SK-N-SH treated with all-trans-retinoic acid at 6 μM for 48 hours (cell line): ENCODE measurements at regions not wholly inside any gene's neighbourhood (a gene's known extent, or its start where the extent isn't known, plus 50 kb on each side); places are given as distances from the start of the nearest gene placed in this dataset.

Experiments used
- ATAC-seq: fragments of 200-7000 bp; cut with Tn5 transposase; 3 replicates; pipeline ENCODE4 v1.9.1; 2020; ENCODE audit warnings: mild to moderate bottlenecking, moderate library complexity
- ARNTL ChIP-seq: fragments of 450-650 bp; formaldehyde crosslinking; IDR thresholded peaks from 2 replicates; pipeline ENCODE4 v1.5.0; 2020; ENCODE audit warnings: low read depth, mild to moderate bottlenecking, moderate library complexity, borderline replicate concordance
- BACH2 ChIP-seq: fragments of 250-450 bp; sonication (Bioruptor Pico); IDR thresholded peaks from 2 replicates; pipeline ENCODE4 v1.9.0; 2021; ENCODE audit warnings: mild to moderate bottlenecking, borderline replicate concordance
- CREB5 ChIP-seq: fragments of 250-450 bp; sonication (Bioruptor Pico); IDR thresholded peaks from 2 replicates; pipeline ENCODE4 v1.5.1; 2020; ENCODE audit warnings: low read depth, mild to moderate bottlenecking, moderate library complexity
- CSDC2 ChIP-seq: fragments of 250-450 bp; sonication (Bioruptor Pico); IDR thresholded peaks from 2 replicates; pipeline ENCODE4 v1.5.0; 2020; ENCODE audit warnings: mild to moderate bottlenecking, moderate library complexity
- CSRNP3 ChIP-seq: fragments of 250-450 bp; sonication (Bioruptor Pico); IDR thresholded peaks from 2 replicates; pipeline ENCODE4 v1.5.1; 2021; ENCODE audit warnings: mild to moderate bottlenecking, moderate library complexity
- ESRRG ChIP-seq: fragments of 250-450 bp; sonication (Bioruptor Pico); IDR thresholded peaks from 2 replicates; pipeline ENCODE4 v1.6.1; 2021; ENCODE audit warnings: mild to moderate bottlenecking
- OSR1 ChIP-seq: fragments of 250-450 bp; sonication (Bioruptor Pico); IDR thresholded peaks from 2 replicates; pipeline ENCODE4 v1.8.0; 2022; ENCODE audit warnings: moderate library complexity, mild to moderate bottlenecking, inconsistent platforms
- PATZ1 ChIP-seq: fragments of 250-450 bp; sonication (Bioruptor Pico); IDR thresholded peaks from 2 replicates; pipeline ENCODE4 v1.8.0; 2020; ENCODE audit warnings: mild to moderate bottlenecking, moderate library complexity, borderline replicate concordance
- POU6F1 ChIP-seq: fragments of 250-450 bp; sonication (Bioruptor Pico); IDR thresholded peaks from 2 replicates; pipeline ENCODE4 v1.8.0; 2021; ENCODE audit warnings: low read depth, mild to moderate bottlenecking, moderate library complexity, borderline replicate concordance
- PPARA ChIP-seq: fragments of 250-450 bp; sonication (Bioruptor Pico); IDR thresholded peaks from 2 replicates; pipeline ENCODE4 v1.5.0; 2020; ENCODE audit warnings: mild to moderate bottlenecking, borderline replicate concordance
- RARB ChIP-seq: fragments of 250-450 bp; sonication (Bioruptor Pico); IDR thresholded peaks from 2 replicates; pipeline ENCODE4 v1.8.0; 2021; ENCODE audit warnings: mild to moderate bottlenecking, moderate library complexity
- SNAI2 ChIP-seq: fragments of 250-450 bp; sonication (Bioruptor Pico); IDR thresholded peaks from 2 replicates; pipeline ENCODE4 v1.5.0; 2020; ENCODE audit warnings: mild to moderate bottlenecking, moderate library complexity
- TCF4 ChIP-seq: fragments of 250-450 bp; sonication (Bioruptor Pico); IDR thresholded peaks from 2 replicates; pipeline ENCODE4 v1.8.0; 2021; ENCODE audit warnings: mild to moderate bottlenecking, moderate library complexity, borderline replicate concordance
- TOX ChIP-seq: fragments of 250-450 bp; sonication (Bioruptor Pico); IDR thresholded peaks from 2 replicates; pipeline ENCODE4 v1.8.0; 2021; ENCODE audit warnings: mild to moderate bottlenecking, moderate library complexity, borderline replicate concordance
- ZC3H10 ChIP-seq: fragments of 250-450 bp; sonication (Bioruptor Pico); IDR thresholded peaks from 2 replicates; pipeline ENCODE4 v1.5.1; 2021; ENCODE audit warnings: mild to moderate bottlenecking, moderate library complexity
- ZFP3 ChIP-seq: fragments of 250-450 bp; sonication (Bioruptor Pico); IDR thresholded peaks from 2 replicates; pipeline ENCODE4 v1.5.0; 2020; ENCODE audit warnings: mild to moderate bottlenecking, moderate library complexity
- ZNF565 ChIP-seq: fragments of 450-650 bp; formaldehyde crosslinking; conservative IDR thresholded peaks from 2 replicates; pipeline ENCODE4 v1.5.0; 2020; ENCODE audit warnings: low read depth, mild to moderate bottlenecking, moderate library complexity
- ZNF70 ChIP-seq: fragments of 450-650 bp; formaldehyde crosslinking; IDR thresholded peaks from 2 replicates; pipeline ENCODE4 v1.5.0; 2020; ENCODE audit warnings: mild to moderate bottlenecking, moderate library complexity
- ZNF8 ChIP-seq: fragments of 450-650 bp; formaldehyde crosslinking; IDR thresholded peaks from 2 replicates; pipeline ENCODE4 v1.5.0; 2020; ENCODE audit warnings: mild to moderate bottlenecking, moderate library complexity
- TF ChIP-seq, protein P1 (sequence below): fragments of 250-450 bp; sonication (Bioruptor Pico); IDR thresholded peaks from 2 replicates; pipeline ENCODE4 v1.5.0; 2020; ENCODE audit warnings: mild to moderate bottlenecking, moderate library complexity

GRCh38 chr6:117174835-117175360 lies 90.5 kb upstream of the VGLL2 start:
- TF ChIP-seq ZNF70 (CRISPR knock-in tag), result no peak
- TF ChIP-seq RARB (CRISPR knock-in tag), result no peak
- no peak for TF ChIP-seq TCF4 (CRISPR knock-in tag)
- TF ChIP-seq ZNF565 (CRISPR knock-in tag), result no peak
- TF ChIP-seq POU6F1 (CRISPR knock-in tag), result no peak
- ATAC-seq, result no peak

DNA sequence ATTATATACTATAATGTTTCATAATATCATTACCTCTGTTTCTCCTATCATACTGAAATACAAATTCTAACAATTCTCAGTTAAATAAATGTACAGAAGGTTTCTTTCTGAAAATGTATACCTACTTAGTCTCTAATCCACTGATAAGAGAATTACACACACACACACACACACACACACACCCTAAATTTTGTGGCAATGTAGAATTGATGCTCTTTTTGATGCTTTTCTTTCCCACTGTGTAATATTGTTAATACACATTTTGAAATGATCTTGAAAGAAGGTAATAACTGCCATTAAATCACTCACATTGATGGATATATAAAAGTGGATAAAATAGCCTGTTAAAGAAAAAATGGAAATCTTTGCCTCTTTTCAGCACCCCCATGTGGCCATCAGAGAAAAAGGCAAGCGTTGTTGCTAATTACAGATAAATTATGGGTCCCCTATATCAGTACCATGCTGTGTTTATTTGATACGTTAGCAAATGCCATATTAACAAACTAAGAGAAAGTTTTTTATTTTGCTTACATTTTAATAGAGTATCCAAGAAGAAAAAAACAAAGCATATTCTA lies 76.6 kb upstream of the VGLL2 start:
- 0 out of 3 replicates have a peak, but pooled peaks have one; percentile 33 for ATAC-seq
- TF ChIP-seq CSRNP3 (CRISPR knock-in tag) (no peak), CSDC2 (CRISPR knock-in tag) (no peak), TOX (CRISPR knock-in tag) (no peak), PPARA (CRISPR knock-in tag) (no peak), ARNTL (CRISPR knock-in tag) (no peak), RARB (CRISPR knock-in tag) (no peak), ZNF70 (CRISPR knock-in tag) (no peak), BACH2 (CRISPR knock-in tag) (no peak), PATZ1 (no peak), ZNF8 (CRISPR knock-in tag) (no peak), CREB5 (CRISPR knock-in tag) (no peak), TCF4 (CRISPR knock-in tag) (no peak), ESRRG (CRISPR knock-in tag) (no peak), OSR1 (CRISPR knock-in tag) (no peak), SNAI2 (no peak), ZC3H10 (CRISPR knock-in tag) (no peak), ZFP3 (CRISPR knock-in tag) (no peak), POU6F1 (CRISPR knock-in tag) (no peak), ZNF565 (CRISPR knock-in tag) (no peak)
- TF ChIP-seq, protein P1, sequence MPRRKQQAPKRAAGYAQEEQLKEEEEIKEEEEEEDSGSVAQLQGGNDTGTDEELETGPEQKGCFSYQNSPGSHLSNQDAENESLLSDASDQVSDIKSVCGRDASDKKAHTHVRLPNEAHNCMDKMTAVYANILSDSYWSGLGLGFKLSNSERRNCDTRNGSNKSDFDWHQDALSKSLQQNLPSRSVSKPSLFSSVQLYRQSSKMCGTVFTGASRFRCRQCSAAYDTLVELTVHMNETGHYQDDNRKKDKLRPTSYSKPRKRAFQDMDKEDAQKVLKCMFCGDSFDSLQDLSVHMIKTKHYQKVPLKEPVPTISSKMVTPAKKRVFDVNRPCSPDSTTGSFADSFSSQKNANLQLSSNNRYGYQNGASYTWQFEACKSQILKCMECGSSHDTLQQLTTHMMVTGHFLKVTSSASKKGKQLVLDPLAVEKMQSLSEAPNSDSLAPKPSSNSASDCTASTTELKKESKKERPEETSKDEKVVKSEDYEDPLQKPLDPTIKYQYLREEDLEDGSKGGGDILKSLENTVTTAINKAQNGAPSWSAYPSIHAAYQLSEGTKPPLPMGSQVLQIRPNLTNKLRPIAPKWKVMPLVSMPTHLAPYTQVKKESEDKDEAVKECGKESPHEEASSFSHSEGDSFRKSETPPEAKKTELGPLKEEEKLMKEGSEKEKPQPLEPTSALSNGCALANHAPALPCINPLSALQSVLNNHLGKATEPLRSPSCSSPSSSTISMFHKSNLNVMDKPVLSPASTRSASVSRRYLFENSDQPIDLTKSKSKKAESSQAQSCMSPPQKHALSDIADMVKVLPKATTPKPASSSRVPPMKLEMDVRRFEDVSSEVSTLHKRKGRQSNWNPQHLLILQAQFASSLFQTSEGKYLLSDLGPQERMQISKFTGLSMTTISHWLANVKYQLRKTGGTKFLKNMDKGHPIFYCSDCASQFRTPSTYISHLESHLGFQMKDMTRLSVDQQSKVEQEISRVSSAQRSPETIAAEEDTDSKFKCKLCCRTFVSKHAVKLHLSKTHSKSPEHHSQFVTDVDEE (CRISPR knock-in tag), result no peak
